Fibroblast of lung (primary cell): ENCODE measurements at regions not wholly inside any gene's neighbourhood (a gene's known extent, or its start where the extent isn't known, plus 50 kb on each side); places are given as distances from the start of the nearest gene placed in this dataset.

Experiments
- DNase-seq, 2 donors: peaks; one replicate each; pipeline versions ENCODE4 v3.0.0 to v3.0.0-alpha.2; 2010; ENCODE audit warnings: low read depth in 2 of 2
- H2AFZ ChIP-seq: 2 replicates; pipeline ENCODE4 v1.5.1; 2012; ENCODE audit warnings: low read length, control low read depth, inconsistent platforms
- H3K27ac ChIP-seq: 2 replicates; pipeline ENCODE4 v1.5.1; 2011; ENCODE audit warnings: low read length, control low read depth; ENCODE audit not compliant: insufficient read depth
- H3K27me3 ChIP-seq: 2 replicates; pipeline ENCODE4 v1.5.1; 2011; ENCODE audit warnings: mild to moderate bottlenecking, low read length; ENCODE audit not compliant: control insufficient read depth, insufficient read depth
- H3K36me3 ChIP-seq: 2 replicates; pipeline ENCODE4 v1.5.1; 2011; ENCODE audit warnings: low read length; ENCODE audit not compliant: control insufficient read depth, insufficient read depth
- H3K4me1 ChIP-seq: 2 replicates; pipeline ENCODE4 v1.5.1; 2011; ENCODE audit warnings: low read length; ENCODE audit not compliant: control insufficient read depth, insufficient read depth; ENCODE audit errors: extremely low read depth
- H3K4me2 ChIP-seq: 2 replicates; pipeline ENCODE4 v1.5.1; 2011; ENCODE audit warnings: low read length, control low read depth; ENCODE audit not compliant: insufficient read depth; ENCODE audit errors: extremely low read depth
- H3K4me3 ChIP-seq, 4 experiments: fragments of 200-600 bp in 1 of 4; sonication (generic) in 1 of 4; replicated peaks in 1 of 4; 2 replicates each; pipeline ENCODE4 v1.5.1; 2011 to 2016; ENCODE audit warnings: low read length in 4 of 4, low read depth in 3 of 4, mild to moderate bottlenecking in 3 of 4, control low read depth in 2 of 4, inconsistent platforms in 1 of 4, mixed read lengths in 1 of 4; ENCODE audit not compliant: insufficient read depth in 1 of 4; ENCODE audit errors: control extremely low read depth in 1 of 4
- H3K79me2 ChIP-seq: 2 replicates; pipeline ENCODE4 v1.5.1; 2012; ENCODE audit warnings: mild to moderate bottlenecking, low read length, inconsistent platforms; ENCODE audit not compliant: control insufficient read depth, insufficient read depth
- H3K9ac ChIP-seq: 2 replicates; pipeline ENCODE4 v1.5.1; 2011; ENCODE audit warnings: mild to moderate bottlenecking, low read length, control low read depth; ENCODE audit not compliant: insufficient read depth
- H3K9me3 ChIP-seq: 2 replicates; pipeline ENCODE4 v1.5.1; 2012; ENCODE audit warnings: low read depth, low read length; ENCODE audit not compliant: control insufficient read depth, insufficient read depth
- H4K20me1 ChIP-seq: 2 replicates; pipeline ENCODE4 v1.5.1; 2011; ENCODE audit warnings: low read length; ENCODE audit not compliant: control insufficient read depth, insufficient read depth; ENCODE audit errors: extremely low read depth
- EZH2 ChIP-seq: IDR thresholded peaks from 2 replicates; pipeline ENCODE4 v1.5.1; 2012; ENCODE audit warnings: low read length, control low read depth, mild to moderate bottlenecking; ENCODE audit errors: missing control alignments
- TF ChIP-seq, protein P1 (sequence below), 2 donors: IDR thresholded peaks in 1 of 2; conservative IDR thresholded peaks in 1 of 2; 1 replicate in 1 of 2; 2 replicates in 1 of 2; pipeline ENCODE4 v1.5.1; 2011 to 2012; ENCODE audit warnings: low read length in 2 of 2, control low read depth in 1 of 2, inconsistent platforms in 1 of 2, low read depth in 1 of 2, mild to moderate bottlenecking in 1 of 2

DNA sequence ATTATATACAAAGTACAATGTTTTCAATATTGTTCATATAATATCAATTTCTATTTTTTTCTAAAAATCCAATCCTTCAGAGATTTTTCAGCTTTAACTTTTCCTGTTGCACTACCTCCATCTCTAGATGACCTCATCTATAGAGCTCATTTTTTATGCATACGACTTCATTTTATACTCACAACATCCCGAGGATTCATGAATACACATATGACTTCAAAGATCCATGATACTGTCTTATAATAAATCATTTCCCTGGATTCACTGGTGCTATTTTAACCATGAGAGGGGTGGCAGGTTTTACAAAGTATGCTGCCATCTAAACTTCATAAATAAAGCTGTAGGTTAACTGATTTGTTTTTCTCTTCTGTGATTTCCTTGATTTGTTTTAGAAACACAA, 694.6 kb downstream of the EPHA4 start:
- Histone ChIP-seq H2AFZ (no peak overlapping the region), H4K20me1 (no peaks in the 10 kb centered on the region), H3K27me3 (no peaks in the 10 kb centered on the region), H3K36me3 (no peaks in the 10 kb centered on the region), H3K4me2 (no peak overlapping the region), H3K4me1 (no peaks in the 10 kb centered on the region), H3K27ac (no peak overlapping the region), H3K4me3 (no peak overlapping the region), H3K9ac (no peak overlapping the region), H3K79me2 (no peaks in the 10 kb centered on the region), H3K9me3 (no peaks in the 10 kb centered on the region)
- no peak for DNase-seq
- TF ChIP-seq EZH2: no peak
- TF ChIP-seq, protein P1, sequence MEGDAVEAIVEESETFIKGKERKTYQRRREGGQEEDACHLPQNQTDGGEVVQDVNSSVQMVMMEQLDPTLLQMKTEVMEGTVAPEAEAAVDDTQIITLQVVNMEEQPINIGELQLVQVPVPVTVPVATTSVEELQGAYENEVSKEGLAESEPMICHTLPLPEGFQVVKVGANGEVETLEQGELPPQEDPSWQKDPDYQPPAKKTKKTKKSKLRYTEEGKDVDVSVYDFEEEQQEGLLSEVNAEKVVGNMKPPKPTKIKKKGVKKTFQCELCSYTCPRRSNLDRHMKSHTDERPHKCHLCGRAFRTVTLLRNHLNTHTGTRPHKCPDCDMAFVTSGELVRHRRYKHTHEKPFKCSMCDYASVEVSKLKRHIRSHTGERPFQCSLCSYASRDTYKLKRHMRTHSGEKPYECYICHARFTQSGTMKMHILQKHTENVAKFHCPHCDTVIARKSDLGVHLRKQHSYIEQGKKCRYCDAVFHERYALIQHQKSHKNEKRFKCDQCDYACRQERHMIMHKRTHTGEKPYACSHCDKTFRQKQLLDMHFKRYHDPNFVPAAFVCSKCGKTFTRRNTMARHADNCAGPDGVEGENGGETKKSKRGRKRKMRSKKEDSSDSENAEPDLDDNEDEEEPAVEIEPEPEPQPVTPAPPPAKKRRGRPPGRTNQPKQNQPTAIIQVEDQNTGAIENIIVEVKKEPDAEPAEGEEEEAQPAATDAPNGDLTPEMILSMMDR (conservative IDR thresholded peaks at IDR 0.05 in 1 of 2, IDR thresholded peaks at IDR 0.05 in 1 of 2; ENCODE audit: low read depth in 1 of 2, low read length in 2 of 2): no peak

DNA sequence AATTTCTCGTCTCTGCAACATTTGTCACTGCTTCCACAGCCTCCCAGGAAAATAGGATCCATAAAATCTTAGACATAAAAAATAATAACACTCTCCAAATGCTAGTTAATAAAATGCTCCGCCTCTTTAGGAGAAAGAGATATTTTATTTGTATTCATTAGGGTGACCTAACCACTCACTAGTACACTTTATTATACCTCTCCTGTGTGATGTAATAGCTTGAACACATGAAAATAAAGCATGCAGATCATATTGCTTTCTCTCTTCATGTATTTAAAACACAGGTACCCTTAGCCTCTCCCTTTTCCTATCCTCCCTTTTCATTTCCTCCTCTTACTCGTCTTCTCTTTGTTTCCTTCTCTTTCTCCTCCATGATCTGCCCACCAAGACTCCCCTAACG, 694.2 kb downstream of the EPHA4 start:
- no peaks in the 10 kb centered on the region for H3K36me3 ChIP-seq
- no peaks in the 10 kb centered on the region for H3K9me3 ChIP-seq

DNA sequence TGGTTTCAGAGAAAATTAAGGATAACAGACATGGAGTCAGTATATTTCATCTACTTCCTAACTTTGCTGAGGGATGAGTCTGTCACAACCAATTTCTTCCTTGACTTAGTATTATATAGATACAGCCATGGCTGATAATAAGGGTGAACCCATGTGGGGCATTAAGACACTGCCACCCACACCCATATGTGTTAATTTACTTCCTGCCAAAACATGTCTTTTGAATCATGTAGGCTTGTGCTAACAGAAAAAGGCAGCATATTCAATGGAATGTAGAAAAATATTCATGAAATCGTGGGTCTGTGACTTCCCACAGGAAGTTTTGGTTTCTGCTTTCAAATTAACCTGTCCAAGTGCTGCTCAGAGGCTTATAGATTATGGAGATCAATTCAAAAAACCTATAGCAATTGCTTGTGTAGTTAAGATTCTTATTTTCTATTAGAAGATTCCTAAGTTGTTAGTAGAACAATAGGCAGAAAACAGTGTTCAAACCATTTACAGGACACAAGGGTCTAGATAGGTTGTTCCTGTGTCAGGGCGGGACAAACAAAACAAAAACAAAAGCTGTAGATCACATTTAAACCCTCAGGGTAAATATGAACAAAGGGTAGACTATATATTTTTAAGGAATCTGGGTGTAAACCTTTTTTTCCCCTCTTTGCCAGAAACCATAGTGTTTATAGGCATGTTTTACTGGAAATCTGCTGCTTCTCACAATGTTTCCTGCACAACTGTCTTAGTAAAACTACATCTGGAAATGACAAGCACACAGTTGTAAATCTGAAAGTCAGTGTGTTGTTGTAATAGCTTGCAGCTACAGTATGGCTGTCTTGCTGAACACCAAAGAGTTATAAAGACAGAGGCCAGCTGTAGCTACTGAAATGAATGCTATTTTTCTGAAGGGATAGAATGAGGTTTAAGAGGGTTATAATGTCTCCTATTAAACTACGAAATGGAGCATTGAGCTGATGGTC, 691.2 kb downstream of the EPHA4 start:
- DNase-seq: peak in 1 of 2 donors; percentile 39
- H3K9me3 ChIP-seq: no peaks in the 10 kb centered on the region

More for the DNA sequence above, 694.2 kb downstream of the EPHA4 start:
- no peak overlapping the region for H2AFZ ChIP-seq
- H4K20me1 ChIP-seq: no peaks in the 10 kb centered on the region
- TF ChIP-seq, protein P1 (conservative IDR thresholded peaks at IDR 0.05 in 1 of 2, IDR thresholded peaks at IDR 0.05 in 1 of 2; ENCODE audit: low read depth in 1 of 2, low read length in 2 of 2): no peak
- H3K9ac ChIP-seq: no peak overlapping the region
- no peaks in the 10 kb centered on the region for H3K4me1 ChIP-seq
- no peaks in the 10 kb centered on the region for H3K27me3 ChIP-seq
- no peak for DNase-seq
- H3K4me3 ChIP-seq: no peak overlapping the region
- H3K27ac ChIP-seq: no peak overlapping the region
- no peak overlapping the region for H3K4me2 ChIP-seq
- H3K79me2 ChIP-seq: no peaks in the 10 kb centered on the region

More for the DNA sequence above, 691.2 kb downstream of the EPHA4 start:
- Histone ChIP-seq H2AFZ (no peak overlapping the region), H3K4me1 (no peaks in the 10 kb centered on the region), H3K27me3 (no peaks in the 10 kb centered on the region), H3K9ac (no peak overlapping the region), H3K79me2 (no peaks in the 10 kb centered on the region), H3K27ac (no peak overlapping the region), H3K4me3 (no peak overlapping the region), H4K20me1 (no peaks in the 10 kb centered on the region), H3K4me2 (no peak overlapping the region), H3K36me3 (no peaks in the 10 kb centered on the region)
- no peak for TF ChIP-seq EZH2
- TF ChIP-seq, protein P1 (conservative IDR thresholded peaks at IDR 0.05 in 1 of 2, IDR thresholded peaks at IDR 0.05 in 1 of 2; ENCODE audit: low read depth in 1 of 2, low read length in 2 of 2): no peak
